ENCODE measurements at regions not wholly inside any gene's neighbourhood (a gene's known extent, or its start where the extent isn't known, plus 50 kb on each side); places are given as distances from the start of the nearest gene placed in this dataset.

GRCh38 chr2:168392024-168392423 lies 64.0 kb upstream of the CERS6 start:
- no peak overlapping the region for H2BK120ac ChIP-seq (replicated peaks; ENCODE audit: low read depth, low read length)
- no peak overlapping the region for H4K5ac ChIP-seq (ENCODE audit: insufficient read length, low read depth, low read length)
- no peak overlapping the region for H4K8ac ChIP-seq (ENCODE audit: extremely low read depth, insufficient read depth, low read length)
- H3K18ac ChIP-seq (ENCODE audit: extremely low read depth, low read length) = no peak overlapping the region
- no peak overlapping the region for H3K4me2 ChIP-seq (ENCODE audit: insufficient read depth in 1 of 2, low read depth in 2 of 2, low read length in 2 of 2)
- H3K79me2 ChIP-seq (ENCODE audit: control insufficient read depth in 1 of 2, insufficient read depth in 2 of 2, low read length in 2 of 2) = no peaks in the 10 kb centered on the region
- no peak overlapping the region for H2AK5ac ChIP-seq (ENCODE audit: low read depth, low read length)
- H3K27ac ChIP-seq (ENCODE audit: low read depth, low read length) = no peak overlapping the region
- FAIRE-seq = no peak
- H3K27me3 ChIP-seq (replicated peaks in 1 of 4; ENCODE audit: control insufficient read depth in 3 of 4, extremely low read depth in 1 of 4, insufficient read depth in 3 of 4, low read length in 3 of 4) = no peaks in the 10 kb centered on the region
- H2BK15ac ChIP-seq (ENCODE audit: low read length) = no peak overlapping the region
- H3K4ac ChIP-seq (replicated peaks; ENCODE audit: insufficient read length, low read depth, low read length) = no peak overlapping the region
- H3K9me3 ChIP-seq (ENCODE audit: insufficient read depth in 2 of 2, low read depth in 1 of 2, low read length in 1 of 2) = no peaks in the 10 kb centered on the region
- no peak for DNase-seq (ENCODE audit: low read depth in 1 of 2, low spot score in 2 of 2)
- CTCF ChIA-PET (ENCODE audit: partially characterized antibody) = interaction anchor here (0.6 to 1.2 kb wide), 5 partner anchors 20 to 381 kb away, joined by 3 to 4 read pairs (median 3); no protein-coding TSS in a partner anchor
- no peaks in the 10 kb centered on the region for H3K4me1 ChIP-seq (replicated peaks in 1 of 4; ENCODE audit: control insufficient read depth in 3 of 4, insufficient read depth in 4 of 4, low read length in 3 of 4)
- H2BK5ac ChIP-seq (ENCODE audit: low read depth, low read length) = no peak overlapping the region
- no peak overlapping the region for H2AFZ ChIP-seq (ENCODE audit: low read length)
- H3K14ac ChIP-seq (ENCODE audit: insufficient read length) = no peak overlapping the region
- no peak overlapping the region for H3K9ac ChIP-seq (replicated peaks in 1 of 4; ENCODE audit: extremely low read depth in 1 of 4, low read depth in 3 of 4, low read length in 3 of 4)
- H3K36me3 ChIP-seq (ENCODE audit: control insufficient read depth in 2 of 4, insufficient read depth in 4 of 4, low read length in 3 of 4) = no peaks in the 10 kb centered on the region
- no peak overlapping the region for H2BK20ac ChIP-seq (ENCODE audit: low read length)
- H2BK12ac ChIP-seq (ENCODE audit: low read depth, low read length) = no peak overlapping the region
- 79% methylated on average over 2 of the region's 2 CpGs; no CpG with 5 or more reads in 1 of the 2 experiments for WGBS, 2 experiments (ENCODE audit: extremely low coverage in 1 of 2, insufficient coverage in 1 of 2, insufficient read length in 1 of 2, insufficient replicate concordance in 2 of 2, low coverage in 1 of 2, low lambda C conversion rate in 2 of 2, missing lambda C conversion rate in 1 of 2)
- no peaks in the 10 kb centered on the region for H4K20me1 ChIP-seq (replicated peaks in 1 of 2; ENCODE audit: control insufficient read depth in 1 of 2, insufficient read depth in 2 of 2, low read length in 2 of 2)
- H3K4me3 ChIP-seq (ENCODE audit: extremely low read depth in 1 of 4, insufficient read depth in 2 of 4, low read depth in 3 of 4, low read length in 4 of 4) = no peak overlapping the region
- H3K23me2 ChIP-seq (ENCODE audit: low read depth, low read length) = no peaks in the 10 kb centered on the region
- H4K91ac ChIP-seq (replicated peaks; ENCODE audit: insufficient read length, low read length) = no peak overlapping the region
- no peak overlapping the region for H3K56ac ChIP-seq (replicated peaks; ENCODE audit: insufficient read length, low read depth, low read length)
- no peak overlapping the region for H3K23ac ChIP-seq (ENCODE audit: insufficient read length)
- H3K79me1 ChIP-seq (ENCODE audit: low read depth, low read length) = no peaks in the 10 kb centered on the region
- POLR2A ChIA-PET (ENCODE audit: partially characterized antibody) = no interaction called here
- TF ChIP-seq RBBP5 (IDR thresholded peaks at IDR 0.05; ENCODE audit: borderline replicate concordance, low read depth, low read length) = no peak
- TF ChIP-seq E2F6 (IDR thresholded peaks at IDR 0.05) = no peak
- no peak for TF ChIP-seq ATF3 (IDR thresholded peaks at IDR 0.05; ENCODE audit: insufficient read depth, low read depth, low read length)
- no peak for TF ChIP-seq TCF12 (IDR thresholded peaks at IDR 0.05; ENCODE audit: low read depth, low read length)
- TF ChIP-seq CTCF (IDR thresholded peaks at IDR 0.05; ENCODE audit: control extremely low read depth in 1 of 3, insufficient read depth in 1 of 3, low read depth in 1 of 3, low read length in 3 of 3) = no peak
- no peak for TF ChIP-seq TBP (IDR thresholded peaks at IDR 0.05; ENCODE audit: low read depth, low read length)
- TF ChIP-seq SIX5 (IDR thresholded peaks at IDR 0.05; ENCODE audit: low read depth, low read length) = no peak
- no peak for TF ChIP-seq HDAC2 (IDR thresholded peaks at IDR 0.05; ENCODE audit: borderline replicate concordance in 1 of 2, low read depth in 2 of 2, low read length in 2 of 2)
- TF ChIP-seq BACH1 (IDR thresholded peaks at IDR 0.05; ENCODE audit: low read length) = no peak
- no peak for TF ChIP-seq RNF2 (IDR thresholded peaks at IDR 0.05; ENCODE audit: borderline replicate concordance, low read depth, low read length, missing control alignments, poor library complexity, severe bottlenecking)
